Muscle of arm (tissue), 1 donor: ENCODE measurements at regions not wholly inside any gene's neighbourhood (a gene's known extent, or its start where the extent isn't known, plus 50 kb on each side); places are given as distances from the start of the nearest gene placed in this dataset.

ENCODE experiments used
- DNase-seq: peaks from one replicate; pipeline ENCODE4 v3.0.0-alpha.2; 2013

- no peak for DNase-seq
These were observed 51.4 kb upstream of the SEC61G start for GRCh38 chr7:54810401-54810800.

GRCh38 chr7:54811041-54811845, 52.2 kb upstream of the SEC61G start:
- DNase-seq: peak; percentile 63

- DNase-seq: no peak
These were observed 52.8 kb upstream of the SEC61G start for GRCh38 chr7:54811846-54812254.

GRCh38 chr7:54812756-54813322, 53.8 kb upstream of the SEC61G start:
- no peak for DNase-seq

GRCh38 chr7:54813398-54813797, 54.4 kb upstream of the SEC61G start:
- peak; percentile 59 for DNase-seq

GRCh38 chr7:54814401-54814800, 55.4 kb upstream of the SEC61G start:
- DNase-seq: no peak

GRCh38 chr7:54817152-54817551, 58.1 kb upstream of the SEC61G start:
- no peak for DNase-seq

GRCh38 chr7:54823776-54824175, 64.8 kb upstream of the SEC61G start:
- DNase-seq: no peak

GRCh38 chr7:54824655-54825054, 65.6 kb upstream of the SEC61G start:
- DNase-seq: no peak

- no peak for DNase-seq
These were observed 66.4 kb upstream of the SEC61G start for GRCh38 chr7:54825368-54825767.

GRCh38 chr7:54827734-54828133, 68.7 kb upstream of the SEC61G start:
- no peak for DNase-seq

- no peak for DNase-seq
These were observed 72.1 kb upstream of the SEC61G start for GRCh38 chr7:54831046-54831643.

GRCh38 chr7:54831644-54832095, 72.7 kb upstream of the SEC61G start:
- no peak for DNase-seq

GRCh38 chr7:54833001-54833467, 74.0 kb upstream of the SEC61G start:
- no peak for DNase-seq

- peak; percentile 68 for DNase-seq
These were observed 78.2 kb upstream of the SEC61G start for GRCh38 chr7:54837168-54837567.

GRCh38 chr7:54837761-54838160, 78.8 kb upstream of the SEC61G start:
- no peak for DNase-seq

- no peak for DNase-seq
These were observed 79.3 kb upstream of the SEC61G start for GRCh38 chr7:54838175-54838910.

- DNase-seq: peak; percentile 72
These were observed 80.7 kb upstream of the SEC61G start for GRCh38 chr7:54839575-54840213.

GRCh38 chr7:54841772-54842697, 83.0 kb upstream of the SEC61G start:
- peak; percentile 64 for DNase-seq

GRCh38 chr7:54843841-54844355, 84.9 kb upstream of the SEC61G start:
- DNase-seq: no peak
